GM19463 (cell line): ENCODE measurements at regions not wholly inside any gene's neighbourhood (a gene's known extent, or its start where the extent isn't known, plus 50 kb on each side); places are given as distances from the start of the nearest gene placed in this dataset.
"Not testable (repeated sequence)": the region's sequence is repeated elsewhere in the genome, so short reads cannot be mapped to it uniquely, and the experiment has no call there.

Experiments used
- ATAC-seq: cut with Tn5 transposase; IDR thresholded peaks from one replicate; pipeline ENCODE4 v1.9.1; 2021; ENCODE audit warnings: mild to moderate bottlenecking, moderate library complexity; ENCODE audit not compliant: unreplicated experiment

GRCh38 chr11:80987171-80987570, 1546.3 kb upstream of the TENM4 start:
- no peak for ATAC-seq

- no peak for ATAC-seq
These were observed 1545.7 kb upstream of the TENM4 start for GRCh38 chr11:80986421-80987074.

GRCh38 chr11:80980227-80980626, 1539.4 kb upstream of the TENM4 start:
- ATAC-seq, result no peak

GRCh38 chr11:80973786-80974185, 1533.0 kb upstream of the TENM4 start:
- ATAC-seq, result no peak

GRCh38 chr11:80970037-80970436, 1529.2 kb upstream of the TENM4 start:
- no peak for ATAC-seq

- no peak for ATAC-seq
These were observed 1526.8 kb upstream of the TENM4 start for GRCh38 chr11:80967649-80968048.

- no peak for ATAC-seq
These were observed 1519.7 kb upstream of the TENM4 start for GRCh38 chr11:80960381-80961029.

- no peak for ATAC-seq
These were observed 1518.9 kb upstream of the TENM4 start for GRCh38 chr11:80959751-80960150.

GRCh38 chr11:80958987-80959386, 1518.2 kb upstream of the TENM4 start:
- no peak for ATAC-seq

GRCh38 chr11:80958361-80958760, 1517.5 kb upstream of the TENM4 start:
- ATAC-seq, result no peak

- ATAC-seq, result no peak
These were observed 1514.8 kb upstream of the TENM4 start for GRCh38 chr11:80955588-80955987.

GRCh38 chr11:80948781-80949180, 1508.0 kb upstream of the TENM4 start:
- no peak for ATAC-seq

- no peak for ATAC-seq
These were observed 1503.9 kb upstream of the TENM4 start for GRCh38 chr11:80944758-80945157.

GRCh38 chr11:80943226-80943625, 1502.4 kb upstream of the TENM4 start:
- ATAC-seq, result no peak

GRCh38 chr11:80937842-80938241, 1497.0 kb upstream of the TENM4 start:
- ATAC-seq, result no peak

GRCh38 chr11:80930038-80930437, 1489.2 kb upstream of the TENM4 start:
- no peak for ATAC-seq

- no peak for ATAC-seq
These were observed 1488.4 kb upstream of the TENM4 start for GRCh38 chr11:80929031-80929805.

GRCh38 chr11:80925321-80925720, 1484.5 kb upstream of the TENM4 start:
- ATAC-seq, result no peak

- ATAC-seq, result not testable (repeated sequence)
These were observed 1480.5 kb upstream of the TENM4 start for GRCh38 chr11:80921310-80921709.

GRCh38 chr11:80916173-80916798, 1475.5 kb upstream of the TENM4 start:
- no peak for ATAC-seq

GRCh38 chr11:80914311-80914710, 1473.5 kb upstream of the TENM4 start:
- ATAC-seq, result no peak

GRCh38 chr11:80911666-80912065, 1470.8 kb upstream of the TENM4 start:
- ATAC-seq, result no peak
